Hepatic stellate cell (primary cell): ENCODE measurements at regions not wholly inside any gene's neighbourhood (a gene's known extent, or its start where the extent isn't known, plus 50 kb on each side); places are given as distances from the start of the nearest gene placed in this dataset.
A peak's percentile ranks its signal among the peaks of the same experiment; 100 is the strongest.

Experiments
- DNase-seq: peaks from one replicate; pipeline ENCODE4 v3.0.0; 2011; ENCODE audit warnings: low spot score

DNA sequence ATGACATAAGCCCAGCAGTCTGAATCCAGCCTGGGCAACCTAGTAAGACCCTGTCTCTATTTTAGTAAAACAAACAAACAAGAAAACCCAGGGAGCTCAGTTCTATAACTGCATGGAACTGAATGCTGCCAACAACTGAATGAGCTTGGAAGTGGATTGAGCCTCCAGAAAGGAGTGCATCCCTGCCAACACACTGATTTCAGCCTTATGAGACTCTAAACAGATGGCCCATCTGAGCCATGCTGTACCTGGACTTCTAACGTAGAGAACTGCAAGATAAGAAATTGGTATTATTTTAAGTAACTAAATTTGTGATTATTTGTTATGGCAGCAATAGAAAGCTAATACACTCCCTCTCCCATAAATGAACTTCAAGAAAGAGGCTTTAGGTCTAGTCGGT is 150.4 kb upstream of the RAI14 start:
- DNase-seq = no peak

DNA sequence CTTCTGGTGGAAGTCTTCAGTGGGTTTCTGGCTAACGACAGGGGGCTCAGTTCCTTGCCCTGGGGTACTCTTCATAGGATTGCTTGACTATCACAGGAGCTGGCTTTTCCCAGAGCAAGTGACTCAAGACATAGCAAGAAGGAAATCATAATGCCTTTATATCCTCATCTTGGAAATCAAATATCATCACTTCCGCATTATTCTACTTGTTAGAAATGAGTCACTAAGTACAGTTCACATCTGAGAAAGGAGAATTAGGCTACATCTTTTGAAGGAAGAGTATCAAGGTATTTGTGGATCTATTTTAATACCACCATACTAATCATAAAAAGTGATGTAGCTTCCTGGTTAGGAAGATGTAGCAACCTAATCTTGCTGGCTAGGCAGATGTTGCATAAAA is 148.2 kb upstream of the RAI14 start:
- DNase-seq = no peak

DNA sequence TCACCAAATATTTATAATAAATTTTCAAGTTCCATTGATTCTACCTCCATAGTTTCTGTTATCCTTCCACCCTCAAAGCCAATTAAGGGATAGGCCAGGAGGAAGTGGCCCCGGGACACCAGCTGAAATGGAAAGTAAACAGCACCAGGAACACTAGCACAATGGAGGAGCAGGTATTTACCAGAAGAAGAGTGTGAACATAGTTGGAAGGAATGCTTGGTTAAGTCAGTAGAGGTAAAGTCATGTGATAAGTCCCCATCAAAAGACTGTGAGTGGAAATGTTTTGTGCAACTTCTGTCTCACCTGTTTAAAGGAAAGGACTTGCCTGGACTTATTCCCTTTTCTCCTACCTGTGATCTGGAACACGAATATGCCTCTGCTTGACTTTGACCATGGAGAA is 146.7 kb upstream of the RAI14 start:
- DNase-seq = no peak

DNA sequence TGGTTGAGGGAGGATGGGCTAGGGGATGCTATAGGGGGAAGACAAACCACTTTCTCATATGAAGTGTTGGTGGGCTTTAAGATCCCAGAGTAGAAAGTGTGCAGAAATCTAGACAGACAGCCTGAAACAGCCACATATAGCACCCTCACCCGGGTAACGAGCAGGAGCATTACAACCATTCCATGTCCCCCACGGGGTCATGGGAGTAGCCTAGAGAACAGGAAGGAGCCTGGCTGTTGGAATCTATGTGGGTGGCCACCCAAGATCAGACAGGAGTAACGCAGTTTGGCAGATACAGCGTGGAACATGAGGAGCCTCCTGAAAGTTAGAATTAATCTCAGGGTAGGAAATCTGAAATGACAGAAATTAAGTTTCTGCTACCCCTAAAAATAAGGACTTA is 146.1 kb upstream of the RAI14 start:
- no peak for DNase-seq

GRCh38 chr5:34511063-34511462 is 145.1 kb upstream of the RAI14 start:
- no peak for DNase-seq

GRCh38 chr5:34511481-34511880 is 144.6 kb upstream of the RAI14 start:
- DNase-seq = no peak

DNA sequence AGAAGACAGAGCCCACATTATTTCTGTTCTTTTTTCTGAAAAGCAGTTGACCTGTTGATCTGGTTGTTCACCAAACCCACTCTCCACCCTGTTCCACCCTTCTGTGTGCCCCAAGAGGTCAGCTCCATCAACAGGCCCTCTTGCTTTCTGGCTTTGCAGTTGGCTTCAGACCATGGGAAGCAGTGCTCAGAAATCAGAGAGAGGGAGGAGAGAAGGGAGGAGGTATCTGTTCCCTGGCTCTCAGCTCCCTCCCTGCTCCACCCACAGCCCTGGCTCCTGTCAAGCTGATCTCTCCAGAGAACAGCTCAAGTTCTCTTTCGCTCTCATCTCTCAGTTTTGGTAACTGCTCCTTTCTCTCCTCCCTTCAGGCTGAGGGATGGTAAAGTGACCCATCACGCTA is 144.2 kb upstream of the RAI14 start:
- no peak for DNase-seq

- no peak for DNase-seq
Measured at GRCh38 chr5:34516166-34516565, 140.0 kb upstream of the RAI14 start.

- no peak for DNase-seq
Measured at GRCh38 chr5:34516686-34517085, 139.4 kb upstream of the RAI14 start.

DNA sequence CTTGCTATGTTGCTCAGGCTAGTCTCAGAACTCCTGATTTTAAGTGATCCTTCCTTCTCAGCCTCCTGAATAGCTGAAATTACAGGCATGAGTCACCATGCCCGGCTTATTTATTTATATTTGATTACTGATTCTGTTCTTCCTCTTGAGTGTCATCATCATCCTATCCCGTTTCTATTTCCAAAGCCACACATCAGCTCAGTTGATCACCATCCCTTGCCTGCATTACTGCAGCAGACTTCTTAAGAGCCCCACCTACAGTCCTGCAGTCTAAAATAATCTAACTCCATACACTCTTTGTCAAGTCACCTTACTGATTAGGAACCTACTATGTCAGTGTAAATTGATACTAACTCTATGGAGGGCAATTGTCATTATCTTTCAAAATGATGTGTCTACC is 138.9 kb upstream of the RAI14 start:
- DNase-seq = peak; percentile 48

DNA sequence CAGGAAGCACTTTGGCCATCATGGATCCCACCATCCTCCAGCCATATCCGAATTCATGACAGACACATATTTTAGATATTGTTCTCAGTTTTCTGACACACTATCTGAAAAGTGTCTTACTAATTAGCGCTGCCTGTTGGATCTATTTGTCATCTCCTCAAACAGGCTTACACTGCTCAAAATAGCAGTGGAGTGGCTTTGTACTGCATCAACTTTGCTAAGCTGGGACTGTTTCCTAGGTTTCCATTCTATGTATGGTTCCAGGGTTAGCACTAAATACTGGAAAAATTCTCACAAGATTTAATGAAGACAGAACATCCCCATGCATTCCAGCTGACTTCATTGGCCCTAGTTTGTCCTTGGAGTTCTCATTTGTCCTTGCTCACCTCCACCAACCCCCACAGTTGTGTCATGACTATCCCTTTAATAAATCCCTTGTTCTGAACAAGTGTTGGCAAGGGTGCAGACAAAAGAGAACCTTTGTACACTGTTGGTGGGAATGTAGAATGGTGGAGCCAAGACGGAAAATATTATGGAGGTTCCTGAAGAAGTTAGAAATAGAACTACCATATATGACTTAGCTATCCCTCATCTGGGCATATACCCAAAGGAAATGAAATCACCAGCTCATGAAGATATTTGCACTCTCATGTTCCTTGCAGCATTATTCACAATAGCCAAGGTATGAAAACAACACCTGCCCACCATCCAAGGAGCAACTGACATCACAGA is 136.5 kb upstream of the RAI14 start:
- no peak for DNase-seq

GRCh38 chr5:34521628-34522290 is 134.4 kb upstream of the RAI14 start:
- DNase-seq = no peak

DNA sequence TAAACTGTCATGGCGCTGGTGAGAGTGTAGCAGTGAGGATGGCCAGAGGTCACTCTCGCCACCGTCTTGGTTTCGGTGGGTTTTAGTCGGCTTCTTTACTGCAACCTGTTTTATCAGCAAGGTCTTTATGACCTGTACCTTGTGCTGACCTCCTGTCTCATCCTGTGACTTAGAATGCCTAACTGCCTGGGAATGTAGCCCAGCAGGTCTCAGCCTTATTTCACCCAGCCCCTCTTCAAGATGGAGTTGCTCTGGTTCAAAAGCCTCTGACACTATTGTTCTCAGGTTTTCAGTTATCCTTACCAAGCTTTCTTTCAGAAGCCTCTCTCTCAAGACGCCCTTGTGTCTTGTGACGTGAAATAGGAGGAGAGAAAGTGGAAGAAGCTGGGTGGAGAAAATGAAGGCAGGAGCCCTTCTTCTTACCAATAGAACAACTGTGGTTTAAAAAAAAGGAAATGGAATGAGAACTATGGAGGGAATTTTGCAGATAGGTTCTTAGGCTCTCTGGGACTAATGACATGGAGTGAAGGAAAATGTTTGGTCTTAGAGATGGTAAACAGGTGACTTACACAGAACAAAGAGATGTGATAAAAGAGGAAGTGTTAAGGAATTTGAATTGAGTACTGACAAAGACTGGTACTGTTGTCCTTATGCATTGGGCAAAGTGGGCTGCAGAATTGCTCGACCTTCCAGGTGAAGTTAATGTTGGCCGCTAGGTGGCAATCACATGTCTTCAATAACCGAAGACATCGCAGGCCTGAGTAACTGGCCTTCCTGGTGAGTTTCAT is 133.3 kb upstream of the RAI14 start:
- peak; percentile 66 for DNase-seq

- no peak for DNase-seq
Measured at GRCh38 chr5:34523387-34523726, 132.8 kb upstream of the RAI14 start.

GRCh38 chr5:34524123-34524522 is 132.0 kb upstream of the RAI14 start:
- DNase-seq = peak; percentile 55

DNA sequence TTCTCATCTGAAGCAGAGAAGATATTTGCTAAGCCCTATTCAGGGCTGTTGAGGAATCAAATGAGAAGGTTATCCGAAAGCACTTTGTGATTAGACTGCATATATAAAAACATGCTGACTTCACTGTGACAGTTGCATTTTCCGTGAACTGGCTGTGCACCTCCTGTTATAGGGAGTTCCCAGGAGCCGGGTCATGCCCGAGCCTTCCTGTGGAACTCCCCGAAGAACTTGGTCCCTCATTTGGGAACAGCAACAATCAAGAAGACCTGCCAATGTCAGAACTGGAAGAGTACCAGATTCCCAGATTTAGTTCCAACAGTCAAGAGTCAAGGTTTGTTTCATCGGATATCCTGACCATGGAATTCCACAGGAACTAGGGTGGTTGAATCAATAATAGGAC is 130.4 kb upstream of the RAI14 start:
- no peak for DNase-seq

- no peak for DNase-seq
Measured at GRCh38 chr5:34526682-34527305, 129.3 kb upstream of the RAI14 start.

DNA sequence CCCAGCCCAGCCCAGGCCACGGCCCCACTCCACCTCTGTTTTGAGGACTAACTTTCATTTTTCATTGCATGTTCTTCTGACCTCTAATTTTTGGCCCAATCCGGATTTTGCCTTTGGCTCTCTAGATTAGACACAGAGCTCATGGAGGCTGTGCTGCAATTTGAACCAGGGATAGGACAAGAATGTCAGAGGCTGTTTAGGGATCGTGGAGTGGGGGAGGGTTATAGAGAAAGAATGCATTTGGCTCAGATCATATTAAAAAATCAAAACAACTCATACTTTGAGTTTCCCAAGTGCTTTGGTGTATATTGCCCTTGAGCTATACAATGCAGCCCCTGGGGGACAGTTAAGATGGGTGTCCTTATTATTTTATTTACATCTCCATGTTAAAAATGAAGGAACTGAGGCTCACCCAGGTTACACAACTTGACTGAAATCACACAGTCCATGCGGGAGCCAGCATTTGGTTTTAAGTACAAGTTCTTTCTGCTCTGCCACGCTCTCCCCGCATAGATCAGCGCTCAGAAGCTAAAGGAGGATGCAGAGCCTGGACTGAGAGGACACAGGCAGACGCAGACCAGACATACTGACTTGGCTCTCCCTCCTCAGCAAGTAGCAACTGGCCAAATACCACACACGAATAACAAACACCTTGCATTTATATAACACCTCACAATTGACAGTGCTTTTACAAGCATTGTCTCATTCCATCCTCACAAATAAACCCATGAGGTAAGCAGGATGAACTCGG is 126.4 kb upstream of the RAI14 start:
- no peak for DNase-seq

DNA sequence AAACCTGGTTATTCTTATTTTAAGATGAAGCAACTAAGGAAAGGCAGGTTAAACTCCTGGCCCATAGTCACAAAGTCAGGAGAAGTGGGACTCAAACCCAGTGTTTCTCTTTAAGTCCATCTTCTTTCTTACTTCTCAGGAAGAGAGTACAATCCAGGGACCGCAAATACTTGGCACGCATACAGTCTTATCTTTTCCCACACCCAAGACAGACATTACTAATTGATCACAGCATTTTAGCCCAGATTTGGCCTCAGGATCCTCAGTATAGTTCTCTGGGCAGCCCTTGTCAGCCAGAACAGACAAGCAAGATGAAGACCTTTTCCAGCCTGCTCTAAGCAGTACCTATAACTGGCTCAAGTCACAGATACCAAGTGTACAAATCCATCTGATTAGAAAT is 125.5 kb upstream of the RAI14 start:
- DNase-seq = no peak

DNA sequence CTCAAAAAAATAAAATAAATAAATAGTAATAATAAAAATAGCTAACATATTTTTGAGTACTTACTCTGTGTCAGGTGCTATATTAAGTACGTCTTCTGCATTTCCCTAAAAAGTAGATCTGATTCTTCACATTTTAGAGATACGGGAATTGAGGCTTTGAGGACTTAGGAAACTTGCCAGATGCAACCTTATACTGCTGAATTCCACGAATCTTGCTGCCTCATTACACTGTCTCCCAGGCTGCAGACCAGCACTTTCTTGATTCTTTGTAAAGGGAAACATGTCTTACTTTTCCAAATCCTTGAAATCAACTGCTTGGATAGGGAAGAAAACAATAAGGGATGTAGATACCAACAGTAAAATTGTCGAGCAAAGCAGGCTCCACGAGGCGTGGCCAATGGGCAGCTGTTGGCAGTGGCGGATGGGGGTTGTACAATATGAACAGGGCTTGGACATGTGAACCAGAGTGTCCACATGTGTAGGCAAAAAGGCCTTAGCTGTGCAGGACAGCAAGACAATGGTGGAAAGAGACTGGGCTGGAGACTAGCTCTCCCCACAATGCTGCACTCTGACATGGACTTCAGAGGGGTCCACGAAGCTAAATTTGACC is 124.3 kb upstream of the RAI14 start:
- no peak for DNase-seq
